Urothelium cell line (cell line): ENCODE measurements at regions not wholly inside any gene's neighbourhood (a gene's known extent, or its start where the extent isn't known, plus 50 kb on each side); places are given as distances from the start of the nearest gene placed in this dataset.

ENCODE experiments used
- DNase-seq: peaks from one replicate; pipeline ENCODE4 v3.0.0; 2011; ENCODE audit warnings: low spot score, mixed read lengths
- FAIRE-seq: peaks from 2 replicates; lab custom pipeline; 2011; peaks lifted over from hg19 to GRCh38; lab: Jason Lieb, UNC

DNA sequence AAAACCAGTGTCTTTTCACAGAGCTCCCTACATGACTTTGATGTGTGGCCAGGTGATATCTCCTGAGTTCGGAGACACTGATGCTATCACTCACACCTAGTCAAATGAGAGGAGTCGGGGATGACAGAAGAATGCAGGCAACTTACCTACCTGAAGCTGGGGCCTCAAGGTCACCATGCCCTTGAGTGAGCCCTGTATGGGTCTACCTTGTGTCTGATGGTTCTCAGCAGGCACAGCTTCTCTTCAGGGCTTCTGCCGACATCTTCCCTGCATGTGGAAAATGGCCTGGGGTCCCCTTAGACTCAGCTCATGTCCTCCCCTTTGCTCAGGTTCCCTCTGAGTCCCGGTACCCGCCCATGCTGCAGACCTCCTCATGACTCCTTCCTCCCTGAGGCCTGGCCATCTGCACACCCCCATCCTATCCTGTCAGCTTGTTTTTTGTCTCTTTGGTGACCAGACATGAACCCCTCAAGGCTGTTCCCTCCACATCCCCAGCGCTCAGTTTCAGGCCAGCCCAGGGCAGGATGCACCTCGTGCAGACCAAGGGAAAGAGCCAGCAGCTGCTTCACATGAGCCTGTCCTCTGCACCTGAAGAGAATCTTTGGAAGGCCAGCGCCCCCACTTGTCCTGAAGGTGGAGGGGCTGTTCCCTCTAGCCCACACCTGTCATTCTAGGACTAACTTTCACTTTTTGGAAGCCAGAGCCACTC, 74.6 kb upstream of the GDF10 start:
- no peak for FAIRE-seq
- no peak for DNase-seq

DNA sequence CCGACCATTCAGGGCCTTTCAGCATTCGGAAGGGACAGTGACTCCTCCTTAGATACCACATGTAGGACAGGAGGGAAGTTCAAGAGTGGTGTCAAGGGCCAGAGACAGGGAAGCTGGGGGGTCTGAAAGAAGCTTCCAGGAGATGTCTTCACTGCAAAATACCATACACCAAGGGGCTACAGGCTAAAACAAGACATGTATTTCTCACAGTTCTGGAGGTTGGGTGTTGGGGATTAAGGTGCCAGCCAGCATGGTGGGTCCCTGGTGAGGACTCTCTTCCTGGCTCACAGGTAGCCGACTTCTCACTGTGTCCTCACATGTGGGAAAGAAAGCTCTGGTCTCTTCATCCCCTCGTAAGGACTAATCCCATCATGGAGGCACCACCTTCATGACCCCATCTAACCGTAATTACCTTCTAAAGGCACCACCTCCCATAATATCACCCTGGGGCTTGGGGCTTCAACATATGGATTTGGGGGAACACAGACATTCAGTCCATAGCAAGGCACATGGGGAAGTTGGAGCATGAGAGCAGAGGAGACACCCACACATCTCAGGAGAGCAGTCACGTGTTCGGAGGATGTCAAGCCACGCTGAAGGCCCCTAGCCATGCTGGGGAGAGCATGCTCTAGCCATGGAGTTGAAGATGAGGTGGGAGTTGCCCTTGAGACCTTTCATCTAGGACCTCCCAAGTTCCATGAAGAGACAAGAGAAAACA, 73.9 kb upstream of the GDF10 start:
- FAIRE-seq (no peak), DNase-seq (no peak)

DNA sequence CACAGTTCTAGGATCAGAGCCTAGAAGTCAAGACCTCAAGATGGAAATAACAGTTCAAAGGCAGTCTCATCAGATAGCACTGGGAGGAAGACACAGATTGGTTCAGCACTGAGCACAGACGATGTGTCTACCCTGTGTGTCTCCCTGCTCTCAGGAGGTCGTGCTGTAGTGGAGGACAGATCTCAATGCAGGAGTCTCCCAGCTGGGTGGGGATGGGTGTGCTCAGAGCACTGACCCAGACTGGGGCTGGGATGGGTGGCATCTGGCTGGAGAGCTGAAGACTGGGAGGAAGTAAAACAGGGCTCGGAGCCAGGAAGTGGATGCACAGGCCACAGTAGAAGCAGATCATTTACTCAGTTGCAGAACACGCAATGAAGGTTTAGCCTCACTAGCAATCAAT, 69.5 kb upstream of the GDF10 start:
- no peak for FAIRE-seq
- DNase-seq, result no peak

DNA sequence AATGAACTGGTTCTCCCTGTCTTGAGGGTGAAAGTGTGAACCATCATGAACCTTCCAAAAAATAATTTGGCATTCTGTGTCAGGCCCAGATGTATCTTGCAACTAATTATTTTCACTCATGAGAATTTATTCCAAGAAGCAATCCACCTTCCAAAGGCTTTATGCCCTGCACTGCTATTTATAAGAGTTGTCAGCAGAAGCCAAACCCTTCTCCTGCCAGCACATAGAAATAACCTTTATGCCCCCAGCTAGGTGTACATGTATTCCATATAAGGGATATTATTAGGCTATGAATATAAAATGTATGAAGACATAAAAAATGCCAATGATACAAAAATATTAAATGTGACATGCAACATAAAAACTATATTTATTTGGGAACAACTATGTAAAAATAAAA, 69.0 kb upstream of the GDF10 start:
- no peak for DNase-seq
- FAIRE-seq, result no peak

DNA sequence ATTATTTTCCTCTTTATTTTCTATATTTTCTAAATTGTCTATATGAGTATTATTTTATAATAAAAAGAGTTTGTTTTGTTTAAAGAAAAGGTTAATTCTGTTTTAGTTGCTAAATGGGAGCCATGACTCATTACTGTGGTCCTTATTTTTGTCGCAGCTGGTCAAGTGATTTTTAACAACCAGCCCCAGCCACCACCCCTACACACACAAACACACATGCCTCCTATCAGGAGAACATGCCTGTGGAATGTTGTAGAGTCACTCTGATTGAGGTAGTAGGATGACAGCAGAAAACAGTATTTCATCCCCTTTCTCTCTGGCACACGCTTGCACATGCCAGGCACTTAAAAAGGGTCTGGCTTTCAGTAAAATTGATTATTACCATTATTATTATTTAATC, 68.6 kb upstream of the GDF10 start:
- FAIRE-seq, result no peak
- no peak for DNase-seq

DNA sequence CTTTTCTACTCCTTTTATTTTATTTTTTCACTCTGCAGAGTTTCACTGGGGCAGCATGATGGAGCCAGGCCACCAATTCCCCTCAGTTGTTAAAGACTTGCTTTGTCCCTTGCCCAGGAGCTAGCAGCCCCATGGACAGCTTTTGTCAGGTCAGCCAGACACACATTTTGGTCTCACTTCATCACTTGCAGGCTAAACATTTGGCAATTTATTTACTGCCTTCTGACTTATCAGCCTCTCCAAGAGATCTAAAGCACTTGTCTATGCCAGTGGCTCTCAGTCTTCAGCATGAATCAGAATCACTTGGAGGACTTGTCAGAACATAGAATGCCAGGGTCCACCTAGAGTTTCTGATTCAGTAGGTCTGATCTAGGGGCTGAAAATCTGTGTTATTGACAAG, 66.4 kb upstream of the GDF10 start:
- DNase-seq, result no peak
- no peak for FAIRE-seq

DNA sequence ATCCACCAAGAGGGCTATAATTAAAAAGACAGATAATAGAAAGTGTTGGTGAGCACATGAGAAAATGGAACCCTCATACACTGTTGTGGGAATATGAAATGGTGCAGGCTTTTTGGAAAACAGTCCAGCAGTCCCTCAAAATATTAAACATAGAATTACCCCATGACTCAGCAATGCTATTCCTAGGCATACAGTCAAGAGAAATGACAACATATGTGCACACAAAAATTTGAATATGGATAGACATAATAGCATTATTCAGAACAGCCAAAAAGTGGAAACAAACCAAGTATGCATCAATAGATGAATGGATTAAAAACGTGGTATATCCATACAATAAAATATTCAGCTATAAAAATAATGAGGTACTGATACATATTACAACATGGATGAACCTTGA, 64.5 kb upstream of the GDF10 start:
- DNase-seq (no peak), FAIRE-seq (no peak)

DNA sequence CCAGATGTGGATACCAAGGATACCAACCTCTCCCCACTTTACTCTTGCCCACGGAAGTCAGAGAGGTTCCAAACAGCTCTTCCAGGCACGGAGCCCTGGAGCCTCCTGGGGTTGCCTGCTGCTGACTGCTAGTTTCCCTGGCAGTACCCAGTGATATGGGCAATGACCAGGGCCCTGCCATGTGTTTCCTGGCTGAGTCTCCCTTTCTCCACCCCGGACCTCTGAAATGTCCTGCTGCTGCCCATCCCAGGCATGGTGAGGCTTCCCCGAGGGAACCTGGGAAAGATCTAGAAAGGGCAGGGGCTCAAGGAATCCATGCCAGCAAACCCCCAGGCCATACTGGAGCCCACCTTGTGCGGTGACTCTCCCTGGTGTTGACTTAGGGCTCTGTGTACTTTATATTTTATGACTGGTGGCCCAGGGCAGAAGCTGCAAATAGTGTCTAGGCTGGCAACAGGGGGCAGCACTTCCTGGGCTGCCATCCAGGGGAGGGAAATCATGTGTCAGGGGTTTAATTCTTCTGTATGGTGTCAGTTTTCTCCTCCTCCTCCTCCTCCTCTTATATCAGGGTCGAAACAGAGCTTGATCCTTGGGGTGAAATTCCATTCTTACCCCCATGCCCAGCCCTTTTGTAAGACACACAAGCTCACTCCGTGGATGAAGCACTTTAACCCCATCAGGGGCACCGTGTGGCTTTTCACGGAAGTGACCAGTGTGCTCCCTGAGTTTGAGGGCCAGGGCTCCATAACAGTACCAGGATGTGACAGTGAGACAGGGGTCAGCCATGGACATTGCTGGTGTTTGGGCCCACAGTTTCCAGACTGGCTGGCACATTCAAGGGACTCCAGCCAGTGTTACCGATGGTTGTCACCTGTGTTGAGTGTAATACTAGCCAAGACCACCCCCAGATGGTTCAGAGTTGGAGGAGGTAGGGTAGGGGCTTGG, 62.4 kb upstream of the GDF10 start:
- no peak for FAIRE-seq
- no peak for DNase-seq

DNA sequence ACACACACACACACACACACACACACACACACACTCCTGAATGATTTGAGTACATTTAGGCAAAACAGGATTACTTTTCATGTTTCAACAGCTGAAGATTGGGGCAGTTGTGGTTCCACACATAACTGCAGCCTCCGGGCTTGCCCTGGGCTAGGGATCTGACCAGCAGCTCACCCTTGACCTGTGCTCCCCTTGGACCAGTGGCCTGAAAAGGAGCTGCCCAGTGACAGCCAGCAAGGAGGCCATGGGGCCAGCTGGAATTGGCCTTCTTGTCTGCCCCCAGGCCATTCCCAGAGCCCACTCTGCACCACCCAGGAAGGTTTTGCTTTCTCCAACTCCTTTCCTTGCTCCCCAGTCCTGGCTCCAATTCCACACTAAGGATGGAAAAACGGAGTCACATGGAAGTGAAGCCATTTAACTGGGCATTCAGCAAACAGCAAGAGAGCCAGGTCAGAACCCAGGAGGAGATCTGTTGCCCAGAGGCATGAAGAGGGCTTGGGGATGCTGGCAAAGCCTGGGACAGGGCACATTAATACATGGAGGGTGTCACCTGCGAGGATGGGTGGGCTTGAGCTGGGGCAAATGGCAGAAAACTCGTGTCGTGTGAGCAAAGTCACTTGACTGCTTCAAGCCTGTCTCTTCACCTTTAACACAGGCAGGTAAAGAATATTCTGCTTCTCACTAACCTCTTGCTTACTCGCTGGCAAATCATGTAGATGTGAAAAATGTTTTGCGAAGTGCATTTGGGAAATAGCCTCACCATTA, 61.5 kb upstream of the GDF10 start:
- DNase-seq (no peak), FAIRE-seq (no peak)

DNA sequence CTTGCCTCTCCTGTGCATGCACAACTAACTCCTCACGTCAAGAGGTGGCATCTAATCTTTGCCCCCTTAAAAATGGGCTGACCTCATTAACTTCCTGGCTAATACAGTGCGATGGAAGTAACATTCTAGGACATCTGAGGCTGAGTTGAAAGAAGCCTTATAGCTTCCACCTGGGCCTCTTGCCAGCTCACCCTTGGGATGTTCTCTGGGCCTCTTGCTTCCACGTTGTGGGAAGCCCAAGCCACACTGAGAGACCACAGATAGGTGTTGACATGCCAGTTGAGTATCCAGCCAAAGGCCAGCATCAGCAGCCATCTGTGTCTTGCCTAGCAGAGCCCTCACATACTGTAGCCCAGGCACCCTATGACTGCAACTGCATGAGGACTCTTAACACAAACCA, 60.8 kb upstream of the GDF10 start:
- no peak for FAIRE-seq

DNA sequence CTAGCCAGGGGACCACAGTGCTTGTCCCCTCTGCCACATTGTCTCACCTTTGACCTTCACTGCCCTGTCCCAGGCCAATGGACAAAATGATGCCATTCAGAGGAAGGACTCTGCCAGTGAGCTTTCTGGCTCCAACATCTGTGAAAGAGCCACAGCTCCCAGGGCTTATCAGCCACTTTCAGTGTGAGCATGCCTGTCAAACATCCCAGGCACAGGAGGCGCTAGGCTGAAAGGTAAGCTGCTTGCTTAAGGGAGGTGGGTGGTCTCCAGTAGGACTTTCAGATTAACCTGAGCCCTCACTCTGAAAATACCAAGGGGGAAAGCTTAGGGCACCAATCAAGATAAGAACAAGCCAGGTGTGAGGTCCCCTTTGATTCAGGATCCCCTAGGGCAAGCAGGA, 59.8 kb upstream of the GDF10 start:
- FAIRE-seq (no peak), DNase-seq (no peak)

More for the DNA sequence above, 60.8 kb upstream of the GDF10 start:
- no peak for DNase-seq

DNA sequence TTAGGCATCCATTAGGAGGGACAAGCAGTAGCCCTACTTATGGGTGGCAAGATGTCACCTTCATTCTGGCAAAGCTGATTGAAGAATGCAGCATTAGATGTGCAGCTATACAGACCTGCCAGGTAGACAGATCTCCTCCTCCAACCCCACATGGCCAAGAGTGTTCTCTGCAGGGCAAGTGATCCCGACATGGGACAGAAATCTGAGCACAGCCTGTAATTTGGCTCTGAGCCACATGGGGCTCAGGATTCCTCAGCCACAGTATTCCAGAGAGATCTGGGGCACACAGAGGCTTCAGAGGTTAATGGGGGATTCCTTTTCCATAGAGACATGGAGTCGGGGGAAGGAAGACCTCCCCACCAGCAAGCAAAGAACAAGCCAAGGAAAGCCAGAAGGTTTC, 58.7 kb upstream of the GDF10 start:
- FAIRE-seq, result no peak
- DNase-seq, result no peak

DNA sequence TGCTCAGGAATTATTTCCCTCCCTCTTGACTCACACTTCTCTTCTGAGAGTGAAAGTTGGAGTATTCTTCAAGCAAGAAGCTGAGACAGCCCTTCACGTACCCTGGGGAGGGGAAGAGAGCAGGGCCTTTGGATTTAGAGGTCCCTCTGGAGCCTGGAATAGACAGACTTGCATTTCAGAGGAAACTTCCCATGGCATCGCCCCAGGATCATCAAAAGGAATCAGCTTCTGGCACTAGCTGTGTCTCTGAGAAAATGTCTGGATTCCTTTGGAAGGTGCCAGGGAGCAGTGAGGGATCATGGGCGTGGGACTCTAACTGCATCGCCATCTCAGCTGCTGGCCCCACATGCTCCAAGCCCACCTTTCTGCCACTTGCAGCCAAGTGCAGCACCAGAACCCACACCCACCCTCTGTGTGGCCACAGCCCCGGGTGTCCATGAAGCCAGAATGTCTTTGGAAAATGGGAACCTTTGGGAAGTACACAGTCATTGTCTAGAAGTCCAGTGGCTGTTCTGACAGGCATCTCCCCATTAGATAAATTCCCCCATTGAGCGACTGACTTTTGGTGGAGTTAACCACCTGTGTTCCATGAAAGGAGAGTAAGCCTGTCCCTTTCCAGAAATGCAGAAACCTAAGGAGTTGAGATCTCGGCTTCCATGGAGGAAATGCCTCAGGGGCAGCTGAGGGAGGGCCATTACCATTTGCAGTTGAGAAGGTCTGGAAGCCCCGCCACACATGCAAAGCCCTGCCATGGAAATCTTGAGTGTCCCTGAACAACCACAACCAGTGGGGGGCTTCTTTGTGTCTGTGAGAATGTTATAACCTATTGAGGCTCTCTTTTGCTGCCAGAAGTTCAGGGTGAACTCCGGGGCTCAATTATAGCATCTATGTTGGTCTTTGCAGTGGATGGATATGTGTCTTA, 57.8 kb upstream of the GDF10 start:
- no peak for DNase-seq

DNA sequence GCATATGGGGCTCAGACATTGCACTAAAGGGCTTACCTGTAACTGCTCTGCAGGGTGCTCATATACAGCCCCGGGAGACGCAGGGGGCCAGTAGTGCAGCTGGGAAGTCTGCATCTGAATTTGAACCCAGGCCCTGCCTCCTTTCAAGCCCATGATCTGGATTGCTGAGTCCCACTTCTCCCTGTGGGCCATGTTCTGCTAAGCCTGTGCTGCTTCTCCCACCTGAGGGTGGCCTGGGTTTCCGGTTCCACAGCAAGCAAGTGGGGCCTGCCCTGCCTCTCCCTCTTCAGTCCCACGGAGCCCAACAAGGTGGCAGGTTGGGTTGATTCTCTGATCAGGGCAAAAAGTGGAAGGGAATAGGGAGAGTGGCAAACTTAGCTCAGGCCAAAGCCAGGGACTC, 56.6 kb upstream of the GDF10 start:
- FAIRE-seq (no peak), DNase-seq (no peak)

More for the DNA sequence above, 57.8 kb upstream of the GDF10 start:
- FAIRE-seq, result no peak

DNA sequence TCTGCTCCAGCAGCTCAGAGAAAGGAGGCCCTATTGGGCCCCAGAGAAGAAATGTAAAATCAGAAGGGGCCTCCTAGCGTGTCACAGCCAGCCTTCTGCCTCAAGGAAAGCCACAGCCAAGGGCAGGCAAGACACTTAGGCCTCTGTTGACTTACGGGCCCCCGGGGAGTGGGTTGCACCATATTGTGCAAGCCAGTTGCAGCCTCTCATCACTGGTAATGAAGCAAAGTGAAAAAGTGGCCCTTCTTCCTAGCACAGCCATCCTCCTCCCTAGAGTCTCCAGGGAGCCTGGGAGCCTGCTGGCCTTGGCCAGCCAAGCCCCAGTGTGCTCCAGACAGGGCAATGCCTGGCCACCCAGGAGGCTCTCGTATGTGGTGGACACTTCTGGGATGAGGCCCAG, 56.2 kb upstream of the GDF10 start:
- DNase-seq (no peak), FAIRE-seq (no peak)

DNA sequence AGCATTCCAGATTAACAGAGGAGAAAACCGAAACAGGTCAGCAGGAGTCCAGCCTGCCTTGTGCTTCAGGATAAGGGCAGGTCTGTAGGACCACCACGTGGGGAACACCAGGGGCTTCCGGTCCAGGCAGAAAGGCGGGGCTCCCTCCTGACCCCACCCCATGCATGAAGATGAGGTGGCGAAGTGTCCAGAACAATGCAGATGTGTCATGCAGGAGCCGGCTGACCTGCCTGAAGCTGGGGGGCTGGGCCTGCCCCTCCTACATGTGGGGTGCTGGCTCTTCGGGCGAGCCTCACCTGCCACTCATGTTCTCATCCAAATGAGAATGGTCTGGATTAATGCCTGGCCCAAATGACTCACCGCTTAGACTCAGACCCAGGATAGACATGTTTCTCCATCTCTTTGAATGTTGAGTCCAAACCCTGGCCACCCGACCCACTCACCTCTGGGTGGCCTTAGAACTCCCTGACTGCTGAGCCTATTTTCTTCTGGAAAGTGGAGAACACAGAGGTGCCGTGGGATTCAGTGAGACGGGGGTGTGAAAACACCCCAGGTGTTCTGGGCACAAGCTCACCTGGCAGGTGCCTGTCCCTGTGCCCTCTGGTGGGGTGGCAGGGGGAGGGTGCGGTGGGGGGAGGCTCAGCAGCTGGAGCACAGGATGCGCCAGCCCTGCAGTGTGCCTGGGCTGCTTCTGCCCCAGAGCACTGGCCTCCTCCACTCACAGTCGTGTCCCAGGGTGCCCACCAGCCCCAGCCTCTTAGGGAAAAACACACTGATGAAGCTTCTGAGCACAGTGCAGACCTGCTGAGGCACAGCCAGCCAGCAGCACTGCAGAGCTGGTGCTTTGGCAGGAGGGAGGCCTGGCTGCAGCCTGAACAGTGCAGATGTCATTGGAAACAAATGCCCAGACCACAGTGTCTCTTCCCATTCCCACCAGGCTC, 55.2 kb upstream of the GDF10 start:
- no peak for FAIRE-seq
- DNase-seq, result no peak

DNA sequence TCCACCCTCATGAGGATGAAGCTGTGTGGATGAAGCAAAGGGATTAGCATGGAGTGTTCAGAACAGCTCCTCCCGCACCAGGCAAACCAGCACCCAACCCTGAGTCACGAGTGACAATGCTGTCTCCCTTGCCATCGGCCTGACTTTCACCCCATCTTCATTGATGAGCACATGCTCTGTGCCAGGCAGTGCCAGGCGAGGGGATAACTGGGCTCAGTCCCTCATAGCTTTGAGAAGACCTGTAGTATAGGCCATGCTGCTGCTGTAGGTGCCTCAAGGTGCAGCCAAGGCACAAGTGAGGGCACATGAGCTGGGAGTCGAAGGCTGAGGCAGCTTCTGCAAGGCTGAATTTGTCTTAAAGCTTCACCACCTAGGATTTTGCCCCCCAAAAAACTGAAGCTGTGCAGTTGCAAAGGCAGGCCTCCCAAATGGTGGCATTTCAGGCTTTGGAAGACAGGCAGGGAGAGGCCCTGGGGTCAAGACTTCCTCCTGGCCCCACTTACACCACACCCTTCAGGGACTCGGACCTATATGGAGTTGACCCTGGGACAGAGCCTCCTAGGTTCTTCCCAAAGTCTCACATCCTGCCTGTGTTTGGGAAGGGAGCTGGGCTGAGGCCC, 54.2 kb upstream of the GDF10 start:
- FAIRE-seq, result no peak
- DNase-seq, result no peak

DNA sequence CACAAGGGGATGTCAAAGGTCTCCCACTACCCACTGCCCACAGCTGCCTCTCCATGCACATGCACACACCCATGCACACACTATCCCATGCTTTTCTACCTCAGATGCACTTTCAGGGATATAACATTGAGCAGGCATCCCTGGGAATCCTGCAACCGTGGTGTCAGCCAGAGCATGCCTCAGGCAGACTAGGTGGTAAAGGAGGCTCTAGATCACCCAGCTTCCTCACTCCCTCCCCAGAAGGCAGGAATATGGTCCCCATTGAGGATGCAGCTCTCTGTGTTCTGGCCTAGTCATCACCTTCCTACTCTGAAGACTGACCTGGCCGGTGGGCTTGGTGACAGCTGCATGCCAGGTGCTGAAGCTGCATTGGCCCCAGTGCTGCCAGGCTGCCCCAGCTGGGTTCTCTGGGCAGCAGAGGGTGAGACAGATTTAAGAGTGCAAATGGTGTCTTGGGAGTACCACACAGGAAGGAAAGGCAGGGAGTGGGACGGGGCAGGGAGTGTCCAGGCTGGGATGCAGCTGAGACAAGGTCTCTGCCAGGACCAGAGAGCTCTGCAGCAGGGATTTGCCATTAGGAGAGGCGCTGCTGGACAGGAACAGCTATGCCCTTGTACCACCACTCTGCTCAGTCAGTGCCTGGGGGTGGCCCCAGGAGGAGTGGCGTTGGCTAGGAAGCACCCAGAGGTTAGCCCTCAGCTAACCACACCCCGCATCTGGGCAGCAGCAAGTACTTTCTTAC, 53.4 kb upstream of the GDF10 start:
- no peak for DNase-seq
- FAIRE-seq, result no peak
